Stimulated activated CD4-positive, alpha-beta T cell treated with anti-CD3 and anti-CD28 coated beads, Interleukin-15, amount 100 ng/mL, for 24 hours (primary cell): ENCODE measurements at regions not wholly inside any gene's neighbourhood (a gene's known extent, or its start where the extent isn't known, plus 50 kb on each side); places are given as distances from the start of the nearest gene placed in this dataset.
"Not testable (repeated sequence)": the region's sequence is repeated elsewhere in the genome, so short reads cannot be mapped to it uniquely, and the experiment has no call there.

Experiments
- DNase-seq: peaks from one replicate; pipeline ENCODE4 v3.0.0-alpha.2; 2020

- DNase-seq, result no peak
These were observed 488.1 kb upstream of the ARX start for GRCh38 chrX:25503826-25504225.

GRCh38 chrX:25507801-25508200 is 492.0 kb upstream of the ARX start:
- no peak for DNase-seq

GRCh38 chrX:25519258-25519657 is 503.5 kb upstream of the ARX start:
- no peak for DNase-seq

GRCh38 chrX:25522443-25523010 is 506.8 kb upstream of the ARX start:
- not testable (repeated sequence) for DNase-seq

- peak; percentile 1 for DNase-seq
These were observed 508.1 kb upstream of the ARX start for GRCh38 chrX:25523574-25524540.

- no peak for DNase-seq
These were observed 511.4 kb upstream of the ARX start for GRCh38 chrX:25527156-25527555.

- DNase-seq, result no peak
These were observed 511.8 kb upstream of the ARX start for GRCh38 chrX:25527596-25527995.

- no peak for DNase-seq
These were observed 515.3 kb upstream of the ARX start for GRCh38 chrX:25531096-25531495.

- DNase-seq, result no peak
These were observed 518.3 kb upstream of the ARX start for GRCh38 chrX:25534091-25534490.

- DNase-seq, result no peak
These were observed 520.7 kb upstream of the ARX start for GRCh38 chrX:25536307-25536970.

GRCh38 chrX:25537699-25538098 is 521.9 kb upstream of the ARX start:
- no peak for DNase-seq

- DNase-seq, result no peak
These were observed 528.9 kb upstream of the ARX start for GRCh38 chrX:25544641-25545040.

- no peak for DNase-seq
These were observed 533.0 kb upstream of the ARX start for GRCh38 chrX:25548811-25549210.

GRCh38 chrX:25555521-25555920 is 539.8 kb upstream of the ARX start:
- DNase-seq, result no peak

- DNase-seq, result no peak
These were observed 542.4 kb upstream of the ARX start for GRCh38 chrX:25558137-25558536.

GRCh38 chrX:25561190-25561589 is 545.4 kb upstream of the ARX start:
- DNase-seq, result no peak

- DNase-seq, result no peak
These were observed 557.9 kb upstream of the ARX start for GRCh38 chrX:25573631-25574030.

- no peak for DNase-seq
These were observed 541.2 kb upstream of the MAGEB18 start for GRCh38 chrX:25596921-25597320.

- DNase-seq, result no peak
These were observed 540.6 kb upstream of the MAGEB18 start for GRCh38 chrX:25597551-25597950.

- no peak for DNase-seq
These were observed 539.1 kb upstream of the MAGEB18 start for GRCh38 chrX:25599061-25599460.

GRCh38 chrX:25600776-25601175 is 537.4 kb upstream of the MAGEB18 start:
- DNase-seq, result no peak

GRCh38 chrX:25601323-25601722 is 536.8 kb upstream of the MAGEB18 start:
- no peak for DNase-seq

GRCh38 chrX:25618248-25618647 is 519.9 kb upstream of the MAGEB18 start:
- DNase-seq, result no peak

GRCh38 chrX:25640276-25640675 is 497.9 kb upstream of the MAGEB18 start:
- DNase-seq, result no peak
